CD8-positive, alpha-beta memory T cell (primary cell): ENCODE measurements at regions not wholly inside any gene's neighbourhood (a gene's known extent, or its start where the extent isn't known, plus 50 kb on each side); places are given as distances from the start of the nearest gene placed in this dataset.
"Not testable (repeated sequence)": the region's sequence is repeated elsewhere in the genome, so short reads cannot be mapped to it uniquely, and the experiment has no call there.

Experiments
- CTCF ChIA-PET: fragments of 350-600 bp; sonication (Branson Sonifier 250); formaldehyde crosslinking; loops from one replicate; lab custom pipeline; 2021; ENCODE audit warnings: antibody characterized with exemption; lab: Charles Lee
- POLR2A ChIA-PET: fragments of 350-600 bp; sonication (Branson Sonifier 250); formaldehyde crosslinking; loops from one replicate; lab custom pipeline; 2021; ENCODE audit warnings: antibody characterized with exemption; lab: Charles Lee
- DNase-seq, 5 donors: peaks; one replicate each; pipeline versions ENCODE4 v3.0.0 to v3.0.0-alpha.2; 2020 to 2022; ENCODE audit warnings: mixed read lengths in 1 of 5
- H3K27ac ChIP-seq: one replicate; pipeline ENCODE4 v1.7.0; 2013; ENCODE audit warnings: low read depth, mild to moderate bottlenecking, low read length, moderate library complexity
- H3K27me3 ChIP-seq: 2 replicates; pipeline ENCODE4 v1.7.0; 2013; ENCODE audit warnings: low read length, mild to moderate bottlenecking; ENCODE audit not compliant: insufficient read depth, poor library complexity, severe bottlenecking
- H3K36me3 ChIP-seq: 2 replicates; pipeline ENCODE4 v1.7.0; 2013; ENCODE audit warnings: mild to moderate bottlenecking, low read length, moderate library complexity; ENCODE audit not compliant: insufficient read depth
- H3K4me1 ChIP-seq: 2 replicates; pipeline ENCODE4 v1.7.0; 2013; ENCODE audit warnings: mild to moderate bottlenecking, low read length, moderate library complexity; ENCODE audit not compliant: insufficient read depth
- H3K4me3 ChIP-seq: 2 replicates; pipeline ENCODE4 v1.7.0; 2013; ENCODE audit warnings: mild to moderate bottlenecking, low read length
- H3K9me3 ChIP-seq: 2 replicates; pipeline ENCODE4 v1.7.0; 2013; ENCODE audit warnings: mild to moderate bottlenecking, low read length
- H3K27ac Mint-ChIP-seq, 8 donors: one replicate each; pipeline ENCODE4 v1.8.0; 2020 to 2021; ENCODE audit warnings: mixed read lengths in 8 of 8, mild to moderate bottlenecking in 6 of 8, inconsistent platforms in 3 of 8, moderate library complexity in 3 of 8
- H3K27me3 Mint-ChIP-seq, 2 donors: one replicate each; pipeline ENCODE4 v1.8.0; 2020 to 2021; ENCODE audit warnings: mixed read lengths in 2 of 2, mild to moderate bottlenecking in 1 of 2, moderate library complexity in 1 of 2
- H3K36me3 Mint-ChIP-seq, 3 donors: one replicate each; pipeline ENCODE4 v1.8.0; 2020 to 2021; ENCODE audit warnings: mixed read lengths in 3 of 3, inconsistent platforms in 1 of 3, mild to moderate bottlenecking in 1 of 3
- H3K4me1 Mint-ChIP-seq, 3 donors: one replicate each; pipeline ENCODE4 v1.8.0; 2020 to 2021; ENCODE audit warnings: mixed read lengths in 3 of 3, inconsistent platforms in 1 of 3, mild to moderate bottlenecking in 1 of 3
- H3K4me3 Mint-ChIP-seq, 7 donors: one replicate each; pipeline ENCODE4 v1.8.0; 2020 to 2021; ENCODE audit warnings: mixed read lengths in 7 of 7, mild to moderate bottlenecking in 6 of 7, moderate library complexity in 4 of 7, inconsistent platforms in 2 of 7
- H3K9me3 Mint-ChIP-seq, 5 donors: one replicate each; pipeline ENCODE4 v1.8.0; 2020 to 2022; ENCODE audit warnings: mixed read lengths in 5 of 5, mild to moderate bottlenecking in 3 of 5, moderate library complexity in 2 of 5, inconsistent platforms in 1 of 5

GRCh38 chr20:1800777-1801176 is 94.4 kb upstream of the SIRPA start:
- Mint-ChIP-seq H3K27me3 (peaks cover 32 to 61% of the 10 kb centered on the region in 2 donors), H3K27ac (no peak overlapping the region), H3K4me3 (no peak overlapping the region), H3K4me1 (peaks cover 6 to 16% (median 16%) of the 10 kb centered on the region in 3 donors), H3K36me3 (no peaks in the 10 kb centered on the region), H3K9me3 (no peaks in the 10 kb centered on the region)
- DNase-seq = no peak
- Histone ChIP-seq H3K4me1 (peaks cover 14% of the 10 kb centered on the region), H3K9me3 (no peaks in the 10 kb centered on the region), H3K27ac (no peak overlapping the region), H3K27me3 (peaks cover 25% of the 10 kb centered on the region), H3K36me3 (no peaks in the 10 kb centered on the region), H3K4me3 (no peak overlapping the region)
- CTCF ChIA-PET = no interaction called here
- POLR2A ChIA-PET = no interaction called here

DNA sequence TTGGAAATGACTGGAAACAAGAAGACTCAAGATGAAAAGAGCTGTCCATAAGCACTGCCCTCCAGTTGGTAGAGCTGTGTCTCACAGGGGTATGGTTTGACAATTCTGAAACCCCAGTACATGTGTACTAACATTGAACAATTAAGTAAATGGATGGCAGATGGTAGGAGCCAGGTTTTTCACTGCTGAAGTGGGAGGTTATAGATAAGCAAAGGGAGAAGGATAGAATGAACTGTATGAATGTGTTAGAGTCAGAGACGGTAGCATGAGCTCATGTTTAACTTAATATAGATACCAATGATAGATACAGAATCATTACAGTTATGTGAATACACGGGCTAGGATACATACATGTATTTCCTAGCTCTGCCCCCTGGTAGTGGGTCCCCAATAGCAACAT is 95.0 kb upstream of the SIRPA start:
- peaks cover 29 to 56% of the 10 kb centered on the region in 2 donors for H3K27me3 Mint-ChIP-seq
- peaks cover 14% of the 10 kb centered on the region for H3K4me1 ChIP-seq
- H3K9me3 ChIP-seq = no peaks in the 10 kb centered on the region
- no peak overlapping the region for H3K4me3 Mint-ChIP-seq
- peaks cover 6 to 16% (median 16%) of the 10 kb centered on the region in 3 donors for H3K4me1 Mint-ChIP-seq
- no peaks in the 10 kb centered on the region for H3K9me3 Mint-ChIP-seq
- ChIA-PET POLR2A (no interaction called here), CTCF (no interaction called here)
- H3K4me3 ChIP-seq = no peak overlapping the region
- H3K27ac ChIP-seq = no peak overlapping the region
- peaks cover 25% of the 10 kb centered on the region for H3K27me3 ChIP-seq
- no peaks in the 10 kb centered on the region for H3K36me3 Mint-ChIP-seq
- H3K36me3 ChIP-seq = no peaks in the 10 kb centered on the region
- DNase-seq = no peak
- H3K27ac Mint-ChIP-seq = no peak overlapping the region

- H3K27ac ChIP-seq, H3K4me3 Mint-ChIP-seq, H3K27ac Mint-ChIP-seq, H3K4me3 ChIP-seq, POLR2A ChIA-PET, CTCF ChIA-PET, H3K9me3 ChIP-seq, DNase-seq, H3K9me3 Mint-ChIP-seq, H3K36me3 ChIP-seq, H3K36me3 Mint-ChIP-seq: not testable (repeated sequence)
- Mint-ChIP-seq H3K27me3 (peaks cover 25 to 55% of the 10 kb centered on the region in 2 donors), H3K4me1 (peaks cover 6 to 16% (median 16%) of the 10 kb centered on the region in 3 donors)
- peaks cover 22% of the 10 kb centered on the region for H3K27me3 ChIP-seq
- H3K4me1 ChIP-seq = peaks cover 14% of the 10 kb centered on the region
Measured at GRCh38 chr20:1799746-1800145, 95.5 kb upstream of the SIRPA start.

GRCh38 chr20:1798982-1799381 is 96.2 kb upstream of the SIRPA start:
- ChIA-PET CTCF (no interaction called here), POLR2A (no interaction called here)
- H3K9me3 ChIP-seq = no peaks in the 10 kb centered on the region
- no peaks in the 10 kb centered on the region for H3K9me3 Mint-ChIP-seq
- H3K27ac Mint-ChIP-seq = no peak overlapping the region
- H3K4me1 ChIP-seq = peaks cover 14% of the 10 kb centered on the region
- no peaks in the 10 kb centered on the region for H3K36me3 ChIP-seq
- H3K27me3 Mint-ChIP-seq = peaks cover 24 to 48% of the 10 kb centered on the region in 2 donors
- H3K27ac ChIP-seq = no peak overlapping the region
- H3K4me1 Mint-ChIP-seq = peaks cover 6 to 14% (median 14%) of the 10 kb centered on the region in 3 donors
- peaks cover 17% of the 10 kb centered on the region for H3K27me3 ChIP-seq
- DNase-seq = no peak
- no peaks in the 10 kb centered on the region for H3K36me3 Mint-ChIP-seq
- H3K4me3 ChIP-seq = no peak overlapping the region
- H3K4me3 Mint-ChIP-seq = no peak overlapping the region

- Histone ChIP-seq H3K9me3 (no peaks in the 10 kb centered on the region), H3K4me1 (no peaks in the 10 kb centered on the region), H3K27me3 (no peaks in the 10 kb centered on the region), H3K4me3 (no peak overlapping the region), H3K36me3 (no peaks in the 10 kb centered on the region), H3K27ac (no peak overlapping the region)
- DNase-seq = no peak
- Mint-ChIP-seq H3K27me3 (peaks cover 15 to 42% of the 10 kb centered on the region in 2 donors), H3K27ac (no peak overlapping the region), H3K4me1 (no peaks in the 10 kb centered on the region), H3K36me3 (no peaks in the 10 kb centered on the region), H3K9me3 (no peaks in the 10 kb centered on the region), H3K4me3 (no peak overlapping the region)
- CTCF ChIA-PET = interaction anchor here (1.6 kb wide), 1 partner anchor 17 kb away, joined by 5 read pairs; no protein-coding TSS in a partner anchor
- POLR2A ChIA-PET = no interaction called here
Measured at GRCh38 chr20:1793821-1794220, 101.4 kb upstream of the SIRPA start.

GRCh38 chr20:1792274-1792673 is 102.9 kb upstream of the SIRPA start:
- no peak for DNase-seq
- ChIA-PET CTCF (interaction anchor here (1.6 kb wide), 1 partner anchor 15 kb away, joined by 5 read pairs; no protein-coding TSS in a partner anchor), POLR2A (no interaction called here)
- Histone ChIP-seq H3K4me1 (no peaks in the 10 kb centered on the region), H3K9me3 (no peaks in the 10 kb centered on the region), H3K4me3 (no peak overlapping the region), H3K36me3 (no peaks in the 10 kb centered on the region), H3K27me3 (no peaks in the 10 kb centered on the region), H3K27ac (no peak overlapping the region)
- no peaks in the 10 kb centered on the region for H3K36me3 Mint-ChIP-seq
- no peaks in the 10 kb centered on the region for H3K4me1 Mint-ChIP-seq
- H3K27me3 Mint-ChIP-seq = peaks cover 20 to 53% of the 10 kb centered on the region in 2 donors
- H3K4me3 Mint-ChIP-seq = no peak overlapping the region
- no peaks in the 10 kb centered on the region for H3K9me3 Mint-ChIP-seq
- H3K27ac Mint-ChIP-seq = no peak overlapping the region

DNA sequence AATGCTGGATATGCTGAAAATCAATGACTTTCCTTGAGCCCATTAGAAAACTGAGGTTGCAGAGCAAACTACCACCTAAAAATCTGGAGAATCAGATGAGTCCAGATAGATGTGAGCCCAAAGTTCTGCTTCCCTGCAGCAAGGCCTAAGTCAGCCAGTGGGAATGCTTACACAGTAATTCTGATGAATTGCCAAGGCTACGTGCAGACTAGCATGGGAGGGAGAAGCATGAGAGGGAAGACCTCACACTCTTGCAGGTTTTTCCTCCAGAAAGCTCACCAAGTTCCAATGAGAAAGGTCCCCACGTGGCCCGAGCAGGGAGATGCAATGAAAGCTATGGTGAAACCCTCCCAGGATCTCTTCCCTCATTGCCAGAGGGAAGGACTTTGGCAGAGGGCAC is 104.8 kb upstream of the SIRPA start:
- H3K9me3 Mint-ChIP-seq = no peaks in the 10 kb centered on the region
- peaks cover 32 to 72% of the 10 kb centered on the region in 2 donors for H3K27me3 Mint-ChIP-seq
- H3K27ac Mint-ChIP-seq = no peak overlapping the region
- H3K4me1 Mint-ChIP-seq = no peaks in the 10 kb centered on the region
- Histone ChIP-seq H3K4me1 (no peaks in the 10 kb centered on the region), H3K27me3 (no peaks in the 10 kb centered on the region), H3K36me3 (no peaks in the 10 kb centered on the region), H3K27ac (no peak overlapping the region), H3K4me3 (no peak overlapping the region), H3K9me3 (no peaks in the 10 kb centered on the region)
- no peaks in the 10 kb centered on the region for H3K36me3 Mint-ChIP-seq
- ChIA-PET POLR2A (no interaction called here), CTCF (interaction anchor here (1.4 kb wide), 1 partner anchor 13 kb away, joined by 8 read pairs; no protein-coding TSS in a partner anchor)
- H3K4me3 Mint-ChIP-seq = no peak overlapping the region
- no peak for DNase-seq

DNA sequence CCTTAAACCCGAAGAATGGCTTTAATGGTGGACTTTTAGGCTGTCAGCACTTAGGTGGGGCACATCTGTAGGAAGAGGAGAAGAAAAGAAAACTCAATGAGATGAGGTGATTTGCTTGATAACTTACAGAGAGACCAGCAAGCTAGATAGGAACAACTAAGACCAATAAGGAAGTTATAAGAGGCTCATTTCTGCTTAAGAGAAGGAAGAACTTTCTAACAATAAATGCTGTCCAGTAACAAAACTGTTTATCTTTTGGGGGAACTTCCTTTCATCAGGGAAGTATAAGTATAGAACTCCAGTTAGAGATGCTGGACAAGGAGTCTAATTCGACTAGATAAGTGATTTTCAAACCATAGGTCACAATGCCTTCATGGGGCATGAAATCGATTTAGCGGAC is 107.2 kb upstream of the SIRPA start:
- peaks cover 31 to 88% of the 10 kb centered on the region in 2 donors for H3K27me3 Mint-ChIP-seq
- ChIA-PET CTCF (no interaction called here), POLR2A (no interaction called here)
- Histone ChIP-seq H3K4me1 (no peaks in the 10 kb centered on the region), H3K36me3 (no peaks in the 10 kb centered on the region), H3K4me3 (no peak overlapping the region), H3K9me3 (no peaks in the 10 kb centered on the region), H3K27ac (no peak overlapping the region), H3K27me3 (peaks cover 8% of the 10 kb centered on the region)
- DNase-seq = no peak
- no peak overlapping the region for H3K4me3 Mint-ChIP-seq
- H3K36me3 Mint-ChIP-seq = no peaks in the 10 kb centered on the region
- H3K4me1 Mint-ChIP-seq = no peaks in the 10 kb centered on the region
- no peak overlapping the region for H3K27ac Mint-ChIP-seq
- no peaks in the 10 kb centered on the region for H3K9me3 Mint-ChIP-seq
